ENCODE measurements at regions not wholly inside any gene's neighbourhood (a gene's known extent, or its start where the extent isn't known, plus 50 kb on each side); places are given as distances from the start of the nearest gene placed in this dataset.

DNA sequence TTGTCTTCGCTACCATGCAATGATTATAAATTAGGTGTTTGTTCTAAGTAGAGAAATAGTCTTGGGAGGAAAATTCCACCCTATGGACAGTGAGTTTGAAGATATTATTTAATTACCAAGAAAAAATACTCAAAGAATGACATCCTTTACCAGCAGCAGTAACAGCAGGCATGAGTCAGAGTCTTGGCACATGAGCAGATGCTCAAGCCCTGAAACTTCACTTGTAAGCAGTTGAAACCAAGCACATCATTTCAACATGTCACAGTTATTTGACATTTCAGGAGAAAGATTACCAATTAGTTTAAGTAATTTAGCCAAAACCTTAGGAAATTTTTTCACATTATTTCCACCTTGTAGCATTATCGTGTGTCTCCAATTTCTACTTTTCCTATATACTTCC is 99.2 kb downstream of the C12orf50 start:
- Histone ChIP-seq H3K4me3 (ENCODE audit: low read length) (no peak overlapping the region), H3K9ac (ENCODE audit: low read length) (no peak overlapping the region), H3K27me3 (ENCODE audit: control insufficient read depth, insufficient read depth, low read length) (no peaks in the 10 kb centered on the region), H3K4me1 (ENCODE audit: control insufficient read depth, insufficient read depth, low read length) (no peaks in the 10 kb centered on the region), H3K27ac (ENCODE audit: low read depth, low read length) (no peak overlapping the region), H3K36me3 (ENCODE audit: control insufficient read depth, insufficient read depth, low read length) (no peaks in the 10 kb centered on the region)

DNA sequence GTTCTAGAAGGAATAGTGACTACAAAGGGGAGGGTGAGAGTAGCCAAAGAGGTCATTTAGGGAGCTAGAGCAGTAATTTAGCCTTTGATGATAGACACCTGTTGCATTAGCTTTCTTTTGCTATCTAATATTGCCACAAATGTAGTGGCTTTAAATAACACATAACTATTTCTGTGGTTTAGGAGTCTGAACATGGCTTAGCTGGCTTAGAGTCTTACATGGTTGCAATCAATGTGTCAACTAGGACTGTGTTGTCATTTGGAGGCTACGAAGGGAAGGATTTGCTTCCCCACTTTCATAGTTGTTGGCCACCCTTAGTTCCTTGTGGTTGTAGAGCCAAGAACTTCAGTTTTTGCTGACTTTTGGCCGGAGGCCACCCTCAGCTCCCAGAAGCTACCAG is 99.9 kb downstream of the C12orf50 start:
- Histone ChIP-seq H3K27me3 (ENCODE audit: control insufficient read depth, insufficient read depth, low read length) (no peaks in the 10 kb centered on the region), H3K4me1 (ENCODE audit: control insufficient read depth, insufficient read depth, low read length) (no peaks in the 10 kb centered on the region), H3K36me3 (ENCODE audit: control insufficient read depth, insufficient read depth, low read length) (no peaks in the 10 kb centered on the region), H3K9ac (ENCODE audit: low read length) (no peak overlapping the region), H3K4me3 (ENCODE audit: low read length) (no peak overlapping the region), H3K27ac (ENCODE audit: low read depth, low read length) (no peak overlapping the region)

DNA sequence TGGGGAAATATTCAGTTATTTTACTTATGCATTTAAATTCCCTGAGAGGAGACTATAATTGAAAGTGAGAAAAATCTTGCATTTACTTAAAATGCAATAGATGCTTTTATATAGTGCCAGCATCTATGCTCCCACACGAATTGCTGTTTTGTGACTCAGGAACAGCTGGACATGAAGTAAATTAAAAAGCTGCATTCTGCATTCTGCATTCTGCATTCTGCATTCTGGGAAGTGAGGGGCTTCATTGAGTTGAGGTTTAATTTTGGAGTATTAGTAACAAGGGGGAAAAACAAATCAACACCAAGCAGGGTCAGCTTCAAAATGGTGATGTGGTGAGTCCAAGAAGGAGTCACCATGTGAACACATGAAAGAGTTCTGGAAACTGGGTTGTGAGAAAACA is 101.2 kb downstream of the C12orf50 start:
- Histone ChIP-seq H3K9ac (ENCODE audit: low read length) (no peak overlapping the region), H3K4me1 (ENCODE audit: control insufficient read depth, insufficient read depth, low read length) (no peaks in the 10 kb centered on the region), H3K4me3 (ENCODE audit: low read length) (no peak overlapping the region), H3K27me3 (ENCODE audit: control insufficient read depth, insufficient read depth, low read length) (no peaks in the 10 kb centered on the region), H3K36me3 (ENCODE audit: control insufficient read depth, insufficient read depth, low read length) (no peaks in the 10 kb centered on the region), H3K27ac (ENCODE audit: low read depth, low read length) (no peak overlapping the region)

DNA sequence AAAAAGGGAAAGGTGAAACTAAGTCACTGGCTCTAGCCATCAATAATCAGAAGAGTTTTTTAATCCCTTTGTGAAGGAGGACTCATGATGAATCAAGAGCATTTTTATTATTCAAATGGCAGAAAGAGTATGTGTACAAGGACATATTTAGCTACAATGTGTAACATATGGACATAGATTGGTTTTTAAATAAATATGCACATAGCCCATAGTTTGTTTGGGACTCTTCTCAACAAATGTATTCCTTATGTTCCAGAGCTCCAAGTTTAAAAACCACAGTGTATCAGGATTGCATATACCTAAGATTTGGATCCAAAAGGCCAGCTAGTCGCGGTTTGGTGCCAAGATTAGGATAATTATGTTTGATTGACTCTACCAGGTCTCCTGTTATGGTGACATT is 104.2 kb downstream of the C12orf50 start:
- no peak overlapping the region for H3K4me3 ChIP-seq (ENCODE audit: low read length)
- H3K9ac ChIP-seq (ENCODE audit: low read length), result no peak overlapping the region
- H3K27me3 ChIP-seq (ENCODE audit: control insufficient read depth, insufficient read depth, low read length), result no peaks in the 10 kb centered on the region
- no peaks in the 10 kb centered on the region for H3K4me1 ChIP-seq (ENCODE audit: control insufficient read depth, insufficient read depth, low read length)
- H3K27ac ChIP-seq (ENCODE audit: low read depth, low read length), result no peak overlapping the region
- H3K36me3 ChIP-seq (ENCODE audit: control insufficient read depth, insufficient read depth, low read length), result no peaks in the 10 kb centered on the region

DNA sequence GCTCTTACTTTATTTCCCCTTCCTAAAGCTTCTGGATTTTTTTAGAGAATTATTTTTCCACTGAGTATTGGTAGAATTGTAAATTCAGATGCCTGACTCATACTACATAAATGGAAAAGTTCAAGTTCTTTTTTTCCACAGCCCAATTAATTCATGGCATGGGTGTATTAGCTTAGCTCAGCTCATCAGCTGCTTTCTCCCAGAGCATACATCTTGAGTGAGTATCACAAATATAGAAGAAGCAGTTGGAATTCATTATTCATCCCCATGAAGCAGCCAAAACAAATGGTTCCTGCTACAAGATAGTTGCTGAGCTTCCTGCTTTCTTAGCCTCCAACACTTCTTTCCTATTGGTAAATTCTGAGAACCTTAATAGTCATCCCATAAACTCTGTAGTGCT is 105.1 kb downstream of the C12orf50 start:
- no peaks in the 10 kb centered on the region for H3K27me3 ChIP-seq (ENCODE audit: control insufficient read depth, insufficient read depth, low read length)
- H3K9ac ChIP-seq (ENCODE audit: low read length), result no peak overlapping the region
- H3K27ac ChIP-seq (ENCODE audit: low read depth, low read length), result no peak overlapping the region

DNA sequence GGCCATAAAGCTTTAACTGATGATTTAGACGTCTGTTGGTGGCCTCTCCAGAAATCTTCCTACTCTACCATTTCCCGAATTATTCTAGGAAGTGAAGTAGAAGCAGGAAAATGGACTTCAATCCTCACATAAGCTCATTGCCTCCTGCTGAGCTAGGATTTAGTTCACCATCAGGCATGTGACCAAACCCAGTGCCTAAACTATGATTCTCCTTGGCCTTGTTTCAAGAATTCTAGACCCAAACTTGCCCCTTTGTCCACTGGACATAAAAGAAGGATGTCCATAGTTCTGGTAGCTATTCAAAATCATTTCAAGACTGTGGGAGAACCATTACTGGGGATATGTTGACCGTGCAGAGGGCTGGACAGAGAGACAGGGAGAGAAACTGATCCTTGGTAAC is 105.8 kb downstream of the C12orf50 start:
- Histone ChIP-seq H3K4me3 (ENCODE audit: low read length) (no peak overlapping the region), H3K27me3 (ENCODE audit: control insufficient read depth, insufficient read depth, low read length) (no peaks in the 10 kb centered on the region), H3K4me1 (ENCODE audit: control insufficient read depth, insufficient read depth, low read length) (no peaks in the 10 kb centered on the region), H3K27ac (ENCODE audit: low read depth, low read length) (no peak overlapping the region), H3K36me3 (ENCODE audit: control insufficient read depth, insufficient read depth, low read length) (no peaks in the 10 kb centered on the region), H3K9ac (ENCODE audit: low read length) (no peak overlapping the region)

More for the DNA sequence above, 105.1 kb downstream of the C12orf50 start:
- Histone ChIP-seq H3K36me3 (ENCODE audit: control insufficient read depth, insufficient read depth, low read length) (no peaks in the 10 kb centered on the region), H3K4me1 (ENCODE audit: control insufficient read depth, insufficient read depth, low read length) (no peaks in the 10 kb centered on the region), H3K4me3 (ENCODE audit: low read length) (no peak overlapping the region)

DNA sequence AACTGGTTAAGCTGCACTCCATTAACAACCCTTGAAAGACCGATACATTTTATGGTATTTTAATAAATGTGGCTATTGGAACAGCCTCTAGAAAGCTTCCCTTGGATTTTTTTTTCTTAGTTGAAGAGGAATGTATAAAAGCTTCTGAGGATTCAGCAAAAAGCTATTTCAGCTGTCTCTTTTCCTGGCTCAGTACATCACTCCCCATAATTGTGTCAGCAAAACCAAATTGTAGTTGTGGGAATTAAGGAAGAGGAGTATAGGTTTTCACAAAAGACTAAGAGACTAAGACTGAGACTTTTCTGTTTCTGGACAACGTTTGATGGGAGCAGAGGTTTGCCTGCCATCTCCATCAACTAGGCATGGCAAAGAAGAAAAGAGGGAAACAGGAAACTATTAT is 106.5 kb downstream of the C12orf50 start:
- Histone ChIP-seq H3K9ac (ENCODE audit: low read length) (no peak overlapping the region), H3K4me1 (ENCODE audit: control insufficient read depth, insufficient read depth, low read length) (no peaks in the 10 kb centered on the region), H3K27me3 (ENCODE audit: control insufficient read depth, insufficient read depth, low read length) (no peaks in the 10 kb centered on the region), H3K27ac (ENCODE audit: low read depth, low read length) (no peak overlapping the region), H3K4me3 (ENCODE audit: low read length) (no peak overlapping the region), H3K36me3 (ENCODE audit: control insufficient read depth, insufficient read depth, low read length) (no peaks in the 10 kb centered on the region)

DNA sequence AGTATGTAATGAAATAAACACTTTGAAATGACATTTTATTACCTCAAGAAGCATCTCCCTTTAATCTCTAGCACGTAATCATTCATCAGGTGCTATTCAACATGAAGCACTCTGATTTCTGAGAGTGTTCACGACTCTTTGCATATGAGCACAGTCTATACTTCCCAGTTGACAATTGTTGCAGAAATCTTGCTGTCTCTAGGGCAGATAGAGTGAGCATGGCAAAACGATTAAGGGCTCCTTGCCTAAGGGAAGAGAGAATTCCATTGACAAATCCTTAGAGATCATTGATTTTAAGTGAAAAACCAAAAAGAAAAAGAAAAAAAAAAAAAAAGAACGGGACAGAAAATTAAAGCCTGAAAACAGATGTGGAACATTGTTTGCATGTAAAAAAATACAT is 107.6 kb downstream of the C12orf50 start:
- Histone ChIP-seq H3K27ac (ENCODE audit: low read depth, low read length) (no peak overlapping the region), H3K27me3 (ENCODE audit: control insufficient read depth, insufficient read depth, low read length) (no peaks in the 10 kb centered on the region), H3K4me1 (ENCODE audit: control insufficient read depth, insufficient read depth, low read length) (no peaks in the 10 kb centered on the region), H3K4me3 (ENCODE audit: low read length) (no peak overlapping the region), H3K9ac (ENCODE audit: low read length) (no peak overlapping the region), H3K36me3 (ENCODE audit: control insufficient read depth, insufficient read depth, low read length) (no peaks in the 10 kb centered on the region)

DNA sequence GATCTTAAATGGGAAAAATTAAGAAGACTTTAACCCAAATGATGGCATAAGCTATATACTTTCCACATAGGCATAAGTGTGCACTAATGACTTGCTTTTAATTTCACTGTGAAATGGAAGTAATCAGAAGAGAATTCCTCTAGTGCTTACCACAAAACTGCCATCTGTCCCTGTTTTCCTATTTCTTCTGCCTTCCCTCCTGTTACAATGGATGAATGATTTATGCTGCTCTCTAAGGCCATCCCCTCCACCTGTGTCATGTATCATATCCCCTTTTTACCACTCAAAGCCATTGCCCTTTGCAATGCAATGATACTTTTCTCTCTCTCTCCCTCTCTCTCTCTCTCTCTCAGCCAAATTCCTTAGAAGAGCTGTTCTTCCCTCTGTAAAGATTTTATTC is 109.1 kb downstream of the C12orf50 start:
- Histone ChIP-seq H3K27me3 (ENCODE audit: control insufficient read depth, insufficient read depth, low read length) (no peaks in the 10 kb centered on the region), H3K4me1 (ENCODE audit: control insufficient read depth, insufficient read depth, low read length) (no peaks in the 10 kb centered on the region), H3K27ac (ENCODE audit: low read depth, low read length) (no peak overlapping the region), H3K36me3 (ENCODE audit: control insufficient read depth, insufficient read depth, low read length) (no peaks in the 10 kb centered on the region), H3K4me3 (ENCODE audit: low read length) (no peak overlapping the region), H3K9ac (ENCODE audit: low read length) (no peak overlapping the region)

DNA sequence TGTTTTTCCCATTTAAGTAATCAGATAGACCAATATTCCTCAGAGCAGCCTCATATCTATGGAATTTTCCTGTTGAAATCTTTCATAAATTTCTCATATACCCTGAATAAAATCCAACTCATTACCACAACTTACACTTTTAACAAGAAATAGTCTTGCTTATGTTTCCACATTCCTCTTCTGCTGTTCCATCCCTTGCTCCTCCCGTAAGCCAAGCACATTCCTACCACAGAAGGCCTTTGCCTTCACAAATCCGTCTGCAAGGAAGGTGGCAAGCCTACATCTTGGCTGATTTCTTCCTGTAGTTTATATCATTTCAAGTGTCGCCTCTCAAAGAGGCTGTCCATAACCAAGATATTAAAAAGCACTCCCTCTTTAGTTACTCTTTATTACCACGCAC is 127.7 kb downstream of the C12orf50 start:
- Histone ChIP-seq H3K4me3 (ENCODE audit: low read length) (no peak overlapping the region), H3K27me3 (ENCODE audit: control insufficient read depth, insufficient read depth, low read length) (no peaks in the 10 kb centered on the region), H3K9ac (ENCODE audit: low read length) (no peak overlapping the region), H3K4me1 (ENCODE audit: control insufficient read depth, insufficient read depth, low read length) (no peaks in the 10 kb centered on the region), H3K27ac (ENCODE audit: low read depth, low read length) (no peak overlapping the region), H3K36me3 (ENCODE audit: control insufficient read depth, insufficient read depth, low read length) (no peaks in the 10 kb centered on the region)

DNA sequence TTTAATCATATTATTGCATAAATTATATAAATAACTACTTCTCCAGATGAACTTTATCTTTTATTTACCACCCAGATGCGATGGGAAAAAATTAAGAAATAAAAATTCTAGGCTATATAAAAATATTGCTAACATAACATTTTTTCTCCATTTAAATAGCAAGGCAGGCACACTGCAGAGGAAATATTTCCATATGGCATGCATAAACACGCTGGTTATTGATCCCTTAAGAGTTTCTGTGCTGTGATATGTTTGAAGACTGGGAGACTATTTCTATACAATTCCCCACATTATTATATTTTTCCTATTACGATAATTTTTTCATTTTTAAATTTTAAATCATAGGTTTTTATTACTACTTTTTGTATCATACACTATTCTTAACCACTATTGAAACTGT is 131.5 kb downstream of the C12orf50 start:
- Histone ChIP-seq H3K27ac (ENCODE audit: low read depth, low read length) (no peak overlapping the region), H3K27me3 (ENCODE audit: control insufficient read depth, insufficient read depth, low read length) (no peaks in the 10 kb centered on the region), H3K4me1 (ENCODE audit: control insufficient read depth, insufficient read depth, low read length) (no peaks in the 10 kb centered on the region), H3K9ac (ENCODE audit: low read length) (no peak overlapping the region), H3K36me3 (ENCODE audit: control insufficient read depth, insufficient read depth, low read length) (no peaks in the 10 kb centered on the region), H3K4me3 (ENCODE audit: low read length) (no peak overlapping the region)

DNA sequence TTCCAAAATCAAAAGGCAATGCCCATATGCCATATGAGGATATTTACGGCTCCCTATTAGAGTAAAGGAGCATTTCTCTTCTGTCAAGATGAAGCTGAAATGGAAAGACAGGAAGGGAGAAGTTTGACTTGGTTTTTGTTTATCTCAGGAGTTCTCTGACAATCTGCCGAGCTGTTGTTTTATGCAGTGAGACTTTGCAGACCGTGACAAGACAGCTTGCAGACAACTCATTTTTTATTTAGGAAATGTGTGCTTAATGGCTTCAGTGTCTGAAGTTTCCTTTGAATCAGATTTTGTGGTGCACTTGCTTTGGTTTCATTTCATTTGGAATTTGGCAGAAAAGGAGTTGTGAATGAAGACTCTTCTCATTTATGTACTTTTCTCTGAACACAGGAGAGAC is 145.4 kb downstream of the C12orf50 start:
- no peaks in the 10 kb centered on the region for H3K27me3 ChIP-seq (ENCODE audit: control insufficient read depth, insufficient read depth, low read length)
- H3K4me1 ChIP-seq (ENCODE audit: control insufficient read depth, insufficient read depth, low read length), result no peaks in the 10 kb centered on the region
- no peak overlapping the region for H3K27ac ChIP-seq (ENCODE audit: low read depth, low read length)
- H3K9ac ChIP-seq (ENCODE audit: low read length), result no peak overlapping the region
- no peaks in the 10 kb centered on the region for H3K36me3 ChIP-seq (ENCODE audit: control insufficient read depth, insufficient read depth, low read length)
- H3K4me3 ChIP-seq (ENCODE audit: low read length), result no peak overlapping the region

DNA sequence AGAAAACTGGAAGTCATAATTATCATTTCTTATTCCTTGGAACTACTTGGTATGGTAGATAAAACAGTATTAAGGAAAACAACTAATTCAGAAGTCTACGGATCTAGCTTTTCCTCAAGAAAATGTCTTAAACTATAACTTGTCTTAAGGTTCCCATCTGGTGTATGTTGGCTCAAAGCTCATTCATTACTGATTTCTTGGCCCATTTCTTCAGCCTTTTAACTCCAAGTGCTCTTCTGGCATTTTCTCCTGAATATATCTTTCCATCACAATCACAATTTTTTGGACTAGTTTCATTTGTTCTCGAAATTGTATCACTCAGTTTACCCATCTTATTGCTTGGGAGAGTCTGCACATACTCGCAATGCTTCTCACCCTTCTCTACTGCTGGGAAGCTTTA is 150.1 kb downstream of the C12orf50 start:
- H3K27ac ChIP-seq (ENCODE audit: low read depth, low read length), result no peak overlapping the region
- no peaks in the 10 kb centered on the region for H3K36me3 ChIP-seq (ENCODE audit: control insufficient read depth, insufficient read depth, low read length)
- H3K27me3 ChIP-seq (ENCODE audit: control insufficient read depth, insufficient read depth, low read length), result no peaks in the 10 kb centered on the region
- no peak overlapping the region for H3K9ac ChIP-seq (ENCODE audit: low read length)
- no peaks in the 10 kb centered on the region for H3K4me1 ChIP-seq (ENCODE audit: control insufficient read depth, insufficient read depth, low read length)
- no peak overlapping the region for H3K4me3 ChIP-seq (ENCODE audit: low read length)

Measured in rectal smooth muscle tissue (tissue), 1 donor.